Erythroblast (primary cell): ENCODE measurements at regions not wholly inside any gene's neighbourhood (a gene's known extent, or its start where the extent isn't known, plus 50 kb on each side); places are given as distances from the start of the nearest gene placed in this dataset.

Experiments used
- GATA1 ChIP-seq: IDR thresholded peaks from 2 replicates; pipeline ENCODE4 v1.6.1; 2011; ENCODE audit warnings: low read depth, mild to moderate bottlenecking, control low read depth, low read length, moderate library complexity
- POLR2A ChIP-seq: IDR thresholded peaks from 2 replicates; pipeline ENCODE4 v1.6.1; 2011; ENCODE audit warnings: mild to moderate bottlenecking, low read length

- TF ChIP-seq POLR2A (no peak), GATA1 (no peak)
Measured at GRCh38 chr3:187913617-187914033, 168.4 kb upstream of the BCL6 start.
